AG04450 (cell line): ENCODE measurements at regions not wholly inside any gene's neighbourhood (a gene's known extent, or its start where the extent isn't known, plus 50 kb on each side); places are given as distances from the start of the nearest gene placed in this dataset.

ENCODE experiments used
- CTCF ChIA-PET: fragments of 300-600, 350-600 bp; formaldehyde crosslinking; extraction: SDS; loops from one replicate; lab custom pipeline; 2022; ENCODE audit warnings: antibody characterized with exemption, inconsistent platforms; lab: Charles Lee
- POLR2A ChIA-PET: fragments of 350-600 bp; formaldehyde crosslinking; extraction: SDS; loops from one replicate; lab custom pipeline; 2021; ENCODE audit warnings: antibody characterized with exemption, inconsistent platforms; lab: Yijun Ruan, JAX
- DNase-seq: peaks from one replicate; pipeline ENCODE4 v3.0.0-alpha.2; 2011; ENCODE audit warnings: low read depth, low spot score
- H3K27ac ChIP-seq: one replicate; pipeline ENCODE4 v1.5.1; 2012; ENCODE audit warnings: low read depth, low read length, control low read depth
- H3K27me3 ChIP-seq: one replicate; pipeline ENCODE4 v1.6.0; 2012; ENCODE audit warnings: low read length; ENCODE audit not compliant: control insufficient read depth, insufficient read depth
- H3K4me3 ChIP-seq: 2 replicates; pipeline ENCODE4 v1.5.1; 2011; ENCODE audit warnings: mild to moderate bottlenecking, low read depth, low read length, control low read depth
- H3K9me3 ChIP-seq: 2 replicates; pipeline ENCODE4 v1.5.1; 2012; ENCODE audit warnings: low read length; ENCODE audit not compliant: control insufficient read depth, insufficient read depth
- TF ChIP-seq, protein P1 (sequence below): IDR thresholded peaks from 2 replicates; pipeline ENCODE4 v1.5.1; 2011; ENCODE audit warnings: low read depth, low read length, control low read depth, inconsistent platforms

DNA sequence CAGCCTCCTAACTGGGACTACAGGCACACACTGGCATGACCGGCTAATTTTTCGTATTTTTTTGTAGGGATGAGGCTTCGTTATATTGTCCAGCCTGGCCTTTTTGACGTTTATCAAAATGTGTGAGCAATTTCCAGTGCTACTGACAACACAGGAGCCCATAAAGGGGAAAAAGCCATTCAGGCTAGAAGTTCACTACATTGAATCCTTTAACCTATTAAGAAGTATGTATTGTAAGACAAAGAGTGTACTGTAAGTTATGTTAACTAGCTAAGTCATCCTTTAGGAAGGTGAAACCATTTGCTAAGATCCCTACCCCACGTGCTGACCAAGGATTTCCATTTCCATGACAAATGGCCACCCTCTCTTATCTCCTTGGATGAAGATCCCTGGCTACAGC is 156.8 kb downstream of the FOXB1 start:
- DNase-seq = no peak
- Histone ChIP-seq H3K27me3 (peaks cover 2% of the 10 kb centered on the region), H3K4me3 (no peak overlapping the region), H3K9me3 (no peaks in the 10 kb centered on the region), H3K27ac (no peak overlapping the region)
- ChIA-PET POLR2A (no interaction called here), CTCF (interaction anchor here (1.5 to 1.7 kb wide), 2 partner anchors 13 to 19 kb away, joined by 3 to 6 read pairs; no protein-coding TSS in a partner anchor)
- TF ChIP-seq, protein P1, sequence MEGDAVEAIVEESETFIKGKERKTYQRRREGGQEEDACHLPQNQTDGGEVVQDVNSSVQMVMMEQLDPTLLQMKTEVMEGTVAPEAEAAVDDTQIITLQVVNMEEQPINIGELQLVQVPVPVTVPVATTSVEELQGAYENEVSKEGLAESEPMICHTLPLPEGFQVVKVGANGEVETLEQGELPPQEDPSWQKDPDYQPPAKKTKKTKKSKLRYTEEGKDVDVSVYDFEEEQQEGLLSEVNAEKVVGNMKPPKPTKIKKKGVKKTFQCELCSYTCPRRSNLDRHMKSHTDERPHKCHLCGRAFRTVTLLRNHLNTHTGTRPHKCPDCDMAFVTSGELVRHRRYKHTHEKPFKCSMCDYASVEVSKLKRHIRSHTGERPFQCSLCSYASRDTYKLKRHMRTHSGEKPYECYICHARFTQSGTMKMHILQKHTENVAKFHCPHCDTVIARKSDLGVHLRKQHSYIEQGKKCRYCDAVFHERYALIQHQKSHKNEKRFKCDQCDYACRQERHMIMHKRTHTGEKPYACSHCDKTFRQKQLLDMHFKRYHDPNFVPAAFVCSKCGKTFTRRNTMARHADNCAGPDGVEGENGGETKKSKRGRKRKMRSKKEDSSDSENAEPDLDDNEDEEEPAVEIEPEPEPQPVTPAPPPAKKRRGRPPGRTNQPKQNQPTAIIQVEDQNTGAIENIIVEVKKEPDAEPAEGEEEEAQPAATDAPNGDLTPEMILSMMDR = no peak

DNA sequence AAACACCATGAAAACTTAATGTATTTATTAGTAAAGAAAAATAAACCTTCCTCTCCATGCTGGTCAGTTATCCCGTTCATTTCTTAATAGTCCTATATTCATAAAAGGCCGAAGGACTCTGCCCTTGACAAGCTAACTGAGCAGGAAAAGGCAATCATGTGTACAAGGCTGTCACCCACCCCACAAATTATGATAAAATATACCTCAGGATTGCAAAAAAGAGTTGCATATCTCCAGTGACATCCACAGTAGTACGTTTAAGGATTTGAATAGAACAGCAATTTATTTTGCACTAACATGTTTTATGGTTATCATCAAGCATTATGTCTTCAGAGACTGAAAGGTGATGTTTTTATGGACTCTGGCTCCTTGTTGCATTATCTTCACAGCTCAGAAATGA is 157.6 kb downstream of the FOXB1 start:
- DNase-seq = no peak
- H3K27ac ChIP-seq = no peak overlapping the region
- no peak overlapping the region for H3K4me3 ChIP-seq
- ChIA-PET CTCF (interaction anchor here (0.8 to 1.5 kb wide), 2 partner anchors 14 to 165 kb away, joined by 3 read pairs; no protein-coding TSS in a partner anchor), POLR2A (no interaction called here)
- H3K27me3 ChIP-seq = peaks cover 2% of the 10 kb centered on the region
- TF ChIP-seq, protein P1 = no peak
- no peaks in the 10 kb centered on the region for H3K9me3 ChIP-seq

DNA sequence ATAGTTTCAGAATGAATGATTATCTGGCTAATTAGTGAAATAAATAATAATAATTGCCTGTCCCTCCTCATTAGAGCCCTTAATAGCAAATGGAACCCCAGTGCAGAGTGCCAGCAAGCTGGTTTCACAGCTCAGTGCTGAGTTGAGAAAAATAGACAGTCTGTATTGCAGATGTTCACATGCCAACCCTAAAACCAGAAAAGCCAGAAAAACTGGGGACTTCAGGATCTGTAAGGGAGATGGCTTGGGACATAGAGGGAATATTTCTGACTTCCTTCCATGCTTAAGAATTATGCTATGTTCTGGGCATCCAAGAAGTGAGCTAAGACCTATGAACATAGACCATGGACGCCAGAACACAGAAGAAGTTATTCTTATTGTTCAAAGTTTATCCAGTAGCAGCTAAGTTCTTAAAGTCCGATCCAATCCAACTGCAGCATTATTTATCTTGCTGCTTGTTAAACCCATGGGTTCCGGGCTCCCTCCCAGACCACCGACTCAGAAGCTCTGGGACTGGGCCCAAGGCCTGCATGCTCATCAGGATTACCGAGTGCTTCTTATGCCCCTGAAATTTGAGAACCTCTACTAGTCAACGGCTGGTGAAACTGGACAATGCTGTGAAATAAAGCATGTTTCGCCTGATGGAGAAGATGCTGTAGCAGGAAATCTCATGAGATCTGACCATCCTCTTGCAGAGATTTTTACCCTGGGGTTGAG is 158.3 kb downstream of the FOXB1 start:
- TF ChIP-seq, protein P1 = no peak
- Histone ChIP-seq H3K9me3 (no peaks in the 10 kb centered on the region), H3K27me3 (peaks cover 2% of the 10 kb centered on the region), H3K27ac (no peak overlapping the region), H3K4me3 (no peak overlapping the region)
- POLR2A ChIA-PET = no interaction called here
- no peak for DNase-seq
- CTCF ChIA-PET = interaction anchor here (0.8 to 1.0 kb wide), 2 partner anchors 18 to 164 kb away, joined by 3 to 5 read pairs; no protein-coding TSS in a partner anchor

DNA sequence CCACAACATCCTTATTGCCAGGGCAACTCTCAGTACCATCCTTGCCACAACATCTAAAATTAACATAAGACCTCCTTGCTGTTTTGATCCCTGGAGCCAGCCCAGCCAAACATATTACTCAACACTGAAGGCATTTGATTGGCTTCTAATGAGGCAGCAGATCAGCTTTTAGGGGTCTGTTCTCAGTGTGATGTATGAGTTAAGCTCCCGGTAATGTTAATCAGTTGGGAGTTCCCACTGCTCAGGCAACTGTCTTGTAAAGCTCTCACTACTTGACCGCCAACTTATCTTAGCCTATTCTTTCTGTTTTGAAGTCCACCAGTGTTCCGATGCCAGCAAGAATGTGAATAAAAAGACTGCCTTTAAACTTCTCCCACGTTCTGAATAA is 158.9 kb downstream of the FOXB1 start:
- CTCF ChIA-PET = interaction anchor here (1.0 kb wide), 1 partner anchor 17 kb away, joined by 5 read pairs; no protein-coding TSS in a partner anchor
- Histone ChIP-seq H3K27me3 (peaks cover 2% of the 10 kb centered on the region), H3K4me3 (no peak overlapping the region), H3K9me3 (no peaks in the 10 kb centered on the region), H3K27ac (no peak overlapping the region)
- POLR2A ChIA-PET = no interaction called here
- DNase-seq = no peak
- TF ChIP-seq, protein P1 = no peak

DNA sequence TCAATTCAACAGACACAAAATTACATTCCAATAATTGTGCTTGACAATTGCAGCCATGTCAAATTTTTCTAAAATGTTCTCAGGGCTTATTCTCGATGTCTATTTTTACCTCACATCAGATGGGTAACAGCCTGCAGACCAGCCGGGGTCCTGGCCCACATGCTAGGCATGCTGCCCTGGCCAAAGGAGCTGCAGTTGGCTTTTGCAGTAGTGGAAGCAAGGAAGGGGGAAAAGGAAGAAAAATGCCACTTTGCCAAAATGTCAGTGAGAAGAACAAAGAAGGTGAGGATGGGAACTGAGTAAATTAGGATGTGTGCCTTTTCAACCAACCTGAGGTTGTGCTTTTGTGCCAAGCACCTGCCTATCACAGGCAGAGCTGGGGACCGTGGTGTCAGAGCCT is 161.0 kb downstream of the FOXB1 start:
- no peak for DNase-seq
- ChIA-PET CTCF (no interaction called here), POLR2A (no interaction called here)
- TF ChIP-seq, protein P1 = no peak
- peaks cover 2% of the 10 kb centered on the region for H3K27me3 ChIP-seq
- H3K4me3 ChIP-seq = no peak overlapping the region
- no peak overlapping the region for H3K27ac ChIP-seq
- no peaks in the 10 kb centered on the region for H3K9me3 ChIP-seq
